ENCODE measurements at regions not wholly inside any gene's neighbourhood (a gene's known extent, or its start where the extent isn't known, plus 50 kb on each side); places are given as distances from the start of the nearest gene placed in this dataset.

DNA sequence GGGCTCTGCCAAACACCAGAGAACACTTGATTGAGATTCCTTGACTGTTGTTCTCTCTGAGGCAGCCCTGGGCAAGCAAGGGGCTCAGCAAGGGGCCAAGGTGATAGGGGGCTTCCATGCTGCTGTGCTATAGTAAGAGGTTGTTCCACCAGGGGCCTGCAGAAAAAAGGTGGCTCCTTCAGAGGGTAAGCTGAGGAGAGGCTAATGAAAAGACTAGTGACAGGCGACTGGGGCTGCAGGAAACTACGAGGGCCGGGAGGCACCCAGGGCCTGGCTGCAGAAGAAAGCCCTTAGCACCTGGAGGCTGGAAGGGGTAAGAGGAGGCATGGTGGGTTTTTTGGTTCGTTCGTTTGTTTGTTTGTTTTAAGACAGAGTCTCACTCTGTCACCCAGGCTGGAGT, 88.0 kb upstream of the CTNNA1 start:
- no peak for DNase-seq (ENCODE audit: low spot score)

DNA sequence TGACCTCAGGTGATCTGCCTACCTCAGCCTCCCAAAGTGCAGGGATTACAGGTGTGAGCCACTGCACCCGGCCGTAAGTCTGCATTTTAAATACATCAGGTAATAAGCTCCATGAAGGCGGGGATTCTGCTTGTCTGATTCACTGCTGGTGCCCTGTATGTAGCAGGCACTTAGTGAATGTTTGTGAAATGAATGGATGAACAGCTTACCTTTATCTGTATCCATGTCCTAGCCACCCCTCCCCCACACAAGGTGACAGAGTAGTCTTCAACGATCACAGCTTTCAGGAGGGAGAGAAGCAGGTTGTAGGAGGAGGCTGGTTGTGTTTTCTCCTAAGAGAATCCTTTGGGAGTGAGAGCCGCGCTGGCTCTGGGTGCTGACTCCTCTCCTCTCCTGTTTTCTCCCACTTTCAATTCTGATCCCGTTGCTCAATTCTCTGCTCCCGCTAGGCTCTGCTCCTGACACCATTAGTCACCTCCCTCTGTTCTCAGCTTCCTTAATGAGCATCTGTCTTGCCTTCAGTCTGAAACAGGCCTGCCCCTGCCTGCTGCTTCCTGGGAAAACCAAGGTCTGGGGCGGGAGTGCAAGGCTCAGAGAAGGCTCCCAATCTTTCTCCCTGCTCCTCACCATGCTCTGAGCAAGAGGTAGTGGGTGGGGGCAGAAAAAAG, 88.8 kb upstream of the CTNNA1 start:
- no peak for DNase-seq (ENCODE audit: low spot score)

DNA sequence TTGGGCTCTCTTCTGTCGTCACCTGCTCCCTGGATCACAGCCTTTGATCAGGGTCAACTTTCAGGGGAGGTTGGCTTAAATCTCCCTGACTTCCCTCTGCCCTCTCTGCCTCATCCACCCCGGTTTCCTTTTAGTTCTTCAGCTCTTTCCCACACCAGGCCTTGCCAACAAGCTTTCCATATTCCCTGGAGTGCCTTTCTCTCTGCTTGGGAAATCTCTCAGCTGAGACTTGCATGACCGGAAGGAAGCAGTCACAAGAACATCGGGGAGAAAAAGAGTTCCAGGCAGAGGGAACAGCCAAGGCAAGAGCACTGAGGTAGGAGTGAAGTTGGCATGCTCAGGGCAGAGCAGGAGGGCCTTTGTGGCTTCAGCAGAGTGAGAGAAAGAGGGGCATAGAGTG, 88.4 kb upstream of the HSPA9 start:
- no peak for DNase-seq (ENCODE audit: low spot score)

DNA sequence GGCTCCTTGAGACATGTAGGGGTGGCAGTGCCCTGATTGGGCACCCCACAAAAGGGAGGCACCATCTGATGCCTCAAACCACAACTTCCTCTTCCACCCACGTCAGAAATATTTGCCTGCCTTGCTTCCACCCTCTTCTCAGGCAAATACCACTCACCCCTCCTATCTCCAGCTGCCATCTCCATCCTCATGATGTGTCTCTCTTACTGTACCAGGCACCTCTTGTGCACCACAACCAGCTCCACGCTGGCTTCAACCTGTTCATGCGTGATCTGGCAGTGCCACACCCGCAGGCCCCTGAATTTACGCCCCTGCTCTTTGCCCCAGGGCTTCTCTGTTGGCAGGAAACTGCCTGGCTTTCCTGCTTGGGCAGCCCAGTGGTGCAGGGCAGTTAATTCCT, 87.8 kb upstream of the HSPA9 start:
- DNase-seq (ENCODE audit: low spot score) = no peak

DNA sequence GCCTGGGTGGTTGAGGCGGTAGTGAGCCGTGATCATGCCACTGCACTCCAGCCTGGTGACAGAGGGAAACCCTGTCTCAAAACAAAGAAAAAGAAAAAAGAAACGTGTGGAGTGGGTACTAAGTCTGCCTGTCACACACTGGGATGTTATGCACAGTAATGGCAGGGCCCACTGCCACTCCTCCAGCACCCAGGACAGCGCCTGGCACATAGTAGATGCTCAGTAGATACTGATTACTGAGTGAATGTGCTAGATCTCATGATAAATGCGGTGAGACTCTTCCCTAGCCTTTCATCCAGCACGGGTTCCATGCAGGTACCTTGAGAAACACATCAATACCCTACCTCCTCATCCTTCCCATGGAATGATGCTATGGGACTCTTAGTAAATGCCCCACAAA, 87.4 kb upstream of the HSPA9 start:
- no peak for DNase-seq (ENCODE audit: low spot score)

DNA sequence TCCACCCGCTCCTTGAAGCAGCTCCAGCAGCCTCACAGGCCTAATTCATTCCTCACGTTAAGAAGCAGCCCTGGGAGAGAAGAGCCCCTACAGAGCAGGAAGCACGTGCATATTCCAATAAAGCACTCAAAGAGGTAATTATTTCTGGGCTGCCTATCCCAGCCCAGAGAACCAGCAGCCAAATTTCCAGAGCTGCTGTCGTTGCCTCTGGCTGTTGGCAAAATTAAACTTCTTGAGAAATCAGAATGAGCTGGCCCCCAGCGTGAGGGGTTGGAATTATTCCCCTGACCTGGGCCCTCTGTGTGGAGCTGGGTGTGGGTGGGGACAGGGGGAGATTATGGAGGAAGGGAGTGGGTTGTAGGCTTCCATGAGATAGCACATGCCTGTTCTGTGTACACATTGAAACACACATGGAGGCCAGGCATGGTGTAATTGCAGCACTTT, 86.8 kb upstream of the HSPA9 start:
- no peak for DNase-seq (ENCODE audit: low spot score)

DNA sequence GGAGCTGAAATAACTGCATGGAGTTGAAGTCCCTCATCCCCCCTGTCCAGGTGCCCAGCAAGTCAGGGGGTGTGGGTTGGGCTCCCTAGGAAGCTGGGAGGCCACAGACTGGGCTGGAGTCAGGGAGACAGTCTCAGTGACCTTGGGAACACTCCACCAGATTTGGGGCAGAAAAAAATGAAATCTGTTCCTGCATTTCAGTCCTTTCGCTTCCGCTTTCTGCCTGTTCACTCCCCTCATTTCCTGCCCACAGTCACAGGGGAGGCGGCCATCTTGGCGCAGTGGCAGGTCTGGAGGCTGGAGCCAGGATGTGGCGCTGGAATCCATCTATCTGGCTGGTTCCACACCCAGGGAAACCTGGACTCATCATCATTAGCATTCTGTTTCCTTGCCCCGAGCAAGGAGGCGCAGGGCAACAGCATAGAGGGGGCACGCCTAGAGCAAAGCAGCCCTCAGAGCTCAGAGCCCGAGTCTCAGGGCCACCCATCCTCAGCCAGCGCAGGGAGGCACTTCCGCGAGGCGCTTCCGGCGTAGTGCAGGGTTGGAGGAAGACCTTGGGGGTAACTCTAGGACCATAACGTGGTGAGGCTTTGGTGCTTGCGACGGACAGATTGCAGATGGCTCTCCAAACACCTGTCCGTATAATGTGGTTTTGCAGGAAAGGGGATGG, 86.2 kb upstream of the HSPA9 start:
- DNase-seq (ENCODE audit: low spot score) = no peak

DNA sequence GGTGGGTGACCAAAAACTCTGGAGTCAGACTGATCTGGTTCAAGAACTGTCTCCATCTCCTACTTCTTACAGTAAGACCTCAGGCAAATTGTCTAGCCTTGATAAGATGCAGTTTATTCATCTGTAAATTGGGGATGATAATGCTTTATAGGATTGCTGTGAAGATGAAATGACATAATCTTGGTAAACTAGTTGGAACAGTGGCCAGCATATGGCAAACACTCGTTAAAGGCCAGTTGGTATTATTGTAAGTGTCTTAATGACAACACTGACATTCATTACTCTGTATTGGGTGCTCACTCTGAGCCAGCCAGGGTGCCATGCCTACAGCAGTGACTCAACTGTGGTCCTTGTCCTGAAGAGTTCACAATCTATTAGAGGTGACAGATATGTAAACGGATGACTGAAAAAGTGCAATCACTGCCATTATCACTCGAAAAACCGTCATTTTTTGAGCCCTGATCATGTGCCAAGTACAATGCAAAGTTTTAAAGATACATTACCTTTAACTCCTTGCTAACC, 84.9 kb upstream of the HSPA9 start:
- DNase-seq (ENCODE audit: low spot score) = no peak

DNA sequence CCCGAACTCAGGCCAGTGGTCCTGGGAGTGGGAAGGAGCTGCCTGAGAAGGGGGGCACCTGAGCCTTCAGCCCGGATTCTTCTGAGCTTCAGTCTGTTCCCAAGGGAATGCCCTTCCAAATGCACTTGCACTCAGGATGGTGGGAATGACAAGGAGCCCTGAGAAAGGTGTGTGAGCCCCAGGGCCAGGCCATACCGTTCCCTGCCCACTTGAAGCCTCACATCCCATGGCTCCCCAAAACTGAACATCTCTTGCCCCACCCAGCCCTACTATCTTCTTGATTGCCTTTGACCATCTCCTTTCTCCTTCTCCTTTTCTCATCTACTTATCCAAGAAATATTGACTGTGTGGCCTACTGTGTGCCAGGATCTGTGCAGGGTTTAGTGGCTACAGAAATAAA, 84.4 kb upstream of the HSPA9 start:
- no peak for DNase-seq (ENCODE audit: low spot score)

DNA sequence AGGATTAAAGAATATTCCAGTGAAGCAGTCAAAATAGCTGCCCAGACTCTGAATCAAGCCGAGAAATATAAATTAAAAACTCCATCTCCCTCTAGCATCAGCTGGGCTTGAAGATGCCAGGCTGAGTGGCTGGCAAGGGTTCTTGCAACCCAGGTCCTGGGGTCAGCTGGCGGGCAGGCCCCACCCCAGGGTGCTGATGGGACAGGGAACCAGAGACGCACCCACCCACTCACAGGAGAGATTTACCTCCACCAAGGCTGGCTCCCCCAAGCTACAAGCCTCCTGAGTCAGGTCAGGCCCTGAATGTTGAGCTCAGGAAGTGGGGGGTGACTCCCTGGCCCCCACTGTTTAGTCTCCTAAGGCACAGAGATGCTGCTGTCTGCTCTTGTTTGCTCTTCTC, 83.9 kb upstream of the HSPA9 start:
- no peak for DNase-seq (ENCODE audit: low spot score)

DNA sequence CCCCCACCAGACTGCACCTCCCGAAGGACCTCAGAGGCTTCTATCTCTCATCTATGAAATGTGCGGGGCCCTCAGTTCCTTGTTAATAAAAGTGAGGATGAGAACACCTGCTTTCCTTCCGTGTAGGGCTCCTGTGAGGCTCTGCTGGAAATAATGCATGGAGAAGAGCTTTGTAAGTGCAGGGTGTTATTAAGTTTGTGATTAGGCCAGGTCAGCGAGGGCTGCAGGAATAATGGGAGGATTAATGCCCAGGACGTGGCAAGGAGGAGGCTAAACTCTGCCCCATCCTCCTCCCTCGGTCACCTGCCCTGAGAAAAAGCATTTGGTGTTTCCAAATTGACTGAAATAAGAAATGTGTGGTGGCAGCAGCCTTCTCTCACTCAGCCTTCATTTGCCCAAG, 83.5 kb upstream of the HSPA9 start:
- no peak for DNase-seq (ENCODE audit: low spot score)

DNA sequence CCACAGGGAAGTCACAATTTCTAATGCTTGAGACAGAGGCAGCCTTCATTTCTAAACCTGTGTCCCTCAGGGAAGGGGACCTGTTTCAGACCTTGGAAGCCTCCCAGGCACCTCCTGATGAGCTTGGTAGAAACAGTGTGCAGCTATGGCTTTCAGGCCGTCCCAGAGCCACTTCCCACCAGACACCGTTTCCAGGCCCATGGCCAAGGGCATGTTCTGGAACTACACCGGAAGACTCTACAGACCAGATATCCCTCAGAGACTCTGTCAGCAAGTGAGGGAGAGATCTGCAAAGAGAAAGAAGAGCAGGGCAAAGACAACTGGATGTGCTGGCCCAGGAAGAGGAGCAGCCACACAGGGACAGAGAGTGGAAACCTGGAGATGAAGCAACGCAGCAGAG, 82.2 kb upstream of the HSPA9 start:
- no peak for DNase-seq (ENCODE audit: low spot score)

DNA sequence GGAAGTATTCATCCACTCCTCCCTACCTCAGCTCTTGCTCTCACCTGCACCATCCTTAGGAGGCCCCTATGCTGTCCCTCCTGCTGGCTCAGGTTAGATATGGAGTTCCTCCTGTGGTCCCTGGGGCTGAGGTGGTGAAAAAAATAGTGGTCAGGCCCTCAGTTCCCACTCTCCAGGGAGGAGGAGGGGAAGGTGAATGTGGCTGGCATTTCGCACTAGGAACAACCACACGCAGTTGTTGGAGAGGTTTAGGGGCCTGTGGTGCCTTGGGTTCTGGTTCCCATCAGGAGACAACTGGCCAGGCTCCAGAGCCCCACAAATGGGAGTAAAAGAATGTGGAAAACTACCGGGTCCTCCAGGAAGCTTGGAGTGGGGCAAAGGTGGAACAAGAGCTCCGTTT, 81.7 kb upstream of the HSPA9 start:
- no peak for DNase-seq (ENCODE audit: low spot score)

DNA sequence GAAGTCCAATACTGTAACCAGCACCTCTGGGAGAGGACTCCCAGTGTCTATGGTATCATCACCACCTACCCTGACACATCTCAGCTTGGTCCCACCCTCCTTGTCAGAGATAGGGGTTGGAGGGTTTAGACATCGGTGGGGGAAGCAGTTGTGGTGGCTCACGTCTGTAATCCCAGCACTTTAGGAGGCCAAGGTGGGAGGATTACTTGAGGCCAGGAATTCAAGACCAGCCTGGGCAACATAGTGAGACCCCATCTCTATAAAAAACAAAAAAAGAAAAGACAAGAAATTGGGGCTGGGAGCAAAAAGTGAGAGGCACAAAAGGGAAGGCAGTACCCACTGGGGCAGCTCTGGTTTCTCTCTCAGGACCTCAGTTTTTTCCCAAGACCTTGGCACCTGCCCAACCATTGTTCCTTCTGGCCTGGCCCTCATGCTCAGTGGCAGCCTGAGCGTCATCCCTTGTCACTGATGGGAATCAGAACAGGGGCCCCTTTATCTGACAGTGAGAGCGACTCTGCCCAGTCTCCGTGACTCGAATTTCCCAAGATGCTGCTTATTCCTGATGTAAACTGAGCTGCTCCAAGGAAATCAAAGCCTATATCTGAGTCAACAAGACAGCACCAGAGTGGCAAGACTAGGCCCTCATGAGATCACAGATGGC, 80.5 kb upstream of the HSPA9 start:
- no peak for DNase-seq (ENCODE audit: low spot score)

DNA sequence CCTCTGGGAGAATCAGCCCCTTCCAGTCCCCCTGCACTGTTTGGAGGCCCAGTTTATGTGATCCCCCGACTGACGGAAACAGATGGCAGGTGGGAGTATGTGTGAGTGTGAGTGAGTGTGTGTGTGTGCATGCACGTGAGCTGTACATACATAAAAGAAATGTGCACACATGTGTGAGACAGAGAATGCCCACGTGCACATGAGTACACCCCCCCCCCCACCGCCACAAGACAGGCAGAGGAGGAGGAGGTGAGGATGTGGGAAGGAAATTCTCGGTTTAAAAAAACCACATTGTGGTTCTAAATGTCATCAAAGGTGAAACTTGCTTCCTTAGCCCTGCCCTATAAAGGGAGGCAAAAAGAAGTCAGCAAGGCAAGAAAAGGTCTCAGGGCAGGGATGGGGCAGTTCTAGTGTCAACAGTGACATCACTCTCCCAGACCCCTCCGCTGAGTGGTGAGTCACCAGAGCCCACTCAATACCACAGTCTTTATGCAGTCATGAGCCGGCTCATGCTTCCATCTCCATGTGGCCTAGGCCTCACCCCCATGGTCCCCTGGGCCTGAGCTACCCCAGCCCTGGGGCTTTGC, 79.2 kb upstream of the HSPA9 start:
- no peak for DNase-seq (ENCODE audit: low spot score)

DNA sequence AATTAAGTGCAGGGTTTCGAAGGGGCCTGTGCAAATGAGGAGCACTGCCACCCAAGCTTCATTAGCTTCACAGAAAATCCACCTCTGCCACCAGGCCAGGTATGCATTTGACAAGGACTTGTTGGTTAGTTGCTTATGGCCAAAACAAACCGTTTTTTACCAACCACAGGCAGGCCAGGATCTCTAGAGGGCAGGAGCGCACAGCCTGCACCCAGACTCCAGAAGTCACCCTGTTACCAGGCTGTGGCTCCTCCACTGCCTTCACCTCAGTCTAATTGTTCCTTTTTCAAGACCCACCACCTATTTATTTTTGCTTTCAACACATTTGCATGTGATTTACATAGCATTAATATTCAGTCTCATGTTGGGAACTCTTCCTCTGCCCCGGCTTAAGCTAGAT, 78.3 kb upstream of the HSPA9 start:
- DNase-seq (ENCODE audit: low spot score) = peak; percentile 23

DNA sequence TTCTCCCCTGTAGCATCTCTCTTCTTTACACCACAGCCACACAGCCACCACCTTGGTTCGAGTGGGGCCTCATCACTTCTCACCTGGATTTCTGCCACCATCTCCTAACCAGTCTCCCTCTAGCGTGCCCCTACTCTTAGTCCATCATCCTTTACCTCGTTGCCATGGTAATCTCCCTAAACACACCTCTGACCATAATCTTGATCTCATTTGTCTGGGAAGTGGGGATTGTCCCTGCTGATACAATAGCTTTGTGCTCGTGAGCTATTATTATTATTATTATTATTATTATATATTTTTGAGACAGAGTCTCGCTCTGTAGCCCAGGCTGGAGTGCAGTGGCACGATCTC, 76.5 kb upstream of the HSPA9 start:
- DNase-seq (ENCODE audit: low spot score) = no peak

DNA sequence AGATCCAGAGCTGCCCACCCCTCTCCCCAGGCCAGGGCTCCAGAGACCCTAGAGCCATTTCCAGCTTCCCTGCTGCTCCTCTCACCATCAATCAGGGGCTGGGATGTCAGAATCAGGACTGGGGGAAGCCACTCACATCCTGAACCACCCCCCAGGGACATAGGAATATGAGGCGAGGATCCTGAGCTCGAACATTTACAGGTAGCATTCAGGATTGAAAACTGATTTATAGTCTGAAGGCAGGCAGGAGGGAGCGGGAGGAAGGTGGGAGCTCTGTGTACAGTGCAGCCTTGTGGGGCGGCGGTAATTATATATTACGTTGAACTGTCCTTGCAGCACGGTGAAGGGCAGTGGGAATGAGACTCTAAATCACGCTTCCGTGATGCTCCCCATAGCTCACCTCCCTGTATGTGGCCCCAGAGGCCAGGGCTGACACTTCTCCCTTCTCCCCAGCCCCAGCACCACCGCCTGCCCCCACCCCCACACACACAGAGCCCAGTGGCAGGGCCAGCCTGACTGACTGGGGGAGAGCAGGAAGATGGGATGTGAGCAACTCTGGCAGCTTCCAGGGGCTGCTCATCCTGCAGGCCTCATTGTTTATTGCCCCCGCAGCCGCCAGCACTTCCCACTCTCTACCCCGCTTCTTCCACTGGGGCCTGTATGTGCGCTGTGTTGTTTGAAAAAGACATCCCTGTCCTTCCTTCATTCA, 76.0 kb upstream of the HSPA9 start:
- no peak for DNase-seq (ENCODE audit: low spot score)

DNA sequence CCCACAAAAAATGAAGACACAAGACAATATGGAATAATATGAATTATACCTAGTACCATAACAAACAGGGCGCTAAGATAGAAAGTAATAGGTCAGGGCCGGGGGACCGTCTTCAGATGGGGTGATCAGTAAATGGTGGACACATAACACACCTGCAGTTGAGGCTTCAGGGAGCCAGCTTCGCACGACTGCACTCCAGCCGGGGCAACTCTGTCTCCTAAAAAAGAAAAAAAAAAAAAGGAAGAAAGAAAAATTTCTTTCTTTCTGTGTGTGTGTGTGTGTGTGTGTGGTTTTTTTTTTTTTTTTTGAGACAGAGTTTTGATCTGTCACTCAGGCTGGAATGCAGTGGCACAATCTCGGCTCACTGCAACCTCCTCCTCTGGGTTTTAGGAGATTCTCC, 75.0 kb upstream of the HSPA9 start:
- DNase-seq (ENCODE audit: low spot score) = no peak

DNA sequence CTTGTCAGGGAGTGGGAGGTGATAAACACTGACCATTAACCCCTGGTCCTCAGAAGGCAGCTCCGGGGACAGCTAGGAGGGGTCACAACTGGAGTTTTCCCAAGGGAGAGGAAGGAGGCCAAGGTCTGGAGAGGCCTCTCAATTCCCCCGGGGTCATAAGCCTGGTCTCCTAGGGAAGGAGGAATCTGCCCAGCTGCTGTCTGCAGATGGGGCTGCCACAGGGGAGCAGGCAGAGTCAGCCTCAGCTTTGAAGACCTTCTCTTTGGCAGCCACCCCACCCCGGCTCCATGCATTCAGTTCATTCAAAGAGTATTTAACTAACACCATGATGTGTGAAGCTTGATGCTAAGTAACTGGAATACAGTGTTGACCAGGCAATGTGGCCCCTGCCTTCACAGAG, 74.6 kb upstream of the HSPA9 start:
- DNase-seq (ENCODE audit: low spot score) = no peak

DNA sequence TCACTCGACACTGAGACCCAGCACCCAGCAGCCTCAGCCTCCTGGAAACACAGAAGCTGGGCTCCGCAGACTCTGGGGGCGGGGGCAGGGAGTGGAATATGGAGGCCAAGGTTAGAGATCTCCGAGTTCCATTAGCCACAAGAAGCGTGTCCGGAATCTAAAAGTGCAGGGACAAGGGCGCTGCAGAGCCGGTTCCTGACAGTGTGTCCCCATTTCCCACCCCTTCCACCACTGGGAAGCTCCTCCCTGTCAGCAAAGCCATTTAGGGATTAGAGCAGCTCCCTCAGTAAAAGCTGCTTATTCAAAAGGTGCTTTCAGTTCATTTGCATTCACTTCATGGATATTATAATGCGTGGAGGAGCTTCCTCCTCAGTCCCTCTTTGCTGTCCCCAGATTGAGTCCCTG, 74.1 kb upstream of the HSPA9 start:
- no peak for DNase-seq (ENCODE audit: low spot score)

DNA sequence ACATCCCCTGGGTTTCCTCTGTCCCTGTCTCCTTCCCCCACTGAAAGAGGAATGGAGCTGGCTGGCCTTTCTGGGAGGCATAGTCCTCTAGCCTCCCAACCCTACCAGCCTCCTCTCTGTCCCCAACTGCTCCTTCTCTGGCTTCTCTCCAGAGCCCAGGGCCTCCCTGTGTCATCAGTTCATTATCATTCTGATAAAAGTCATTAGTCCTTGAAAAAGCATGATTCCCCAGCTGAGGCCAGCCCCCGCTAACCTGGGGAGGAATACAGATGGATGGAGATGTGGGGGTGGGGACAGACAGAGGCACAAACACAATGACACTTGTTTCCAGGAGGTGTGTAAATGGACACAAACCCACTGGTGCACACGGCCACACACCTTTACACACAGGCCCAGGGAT, 73.6 kb upstream of the HSPA9 start:
- DNase-seq (ENCODE audit: low spot score) = no peak

Measured in cerebellar cortex (tissue), 1 donor.